ENCODE measurements at regions not wholly inside any gene's neighbourhood (a gene's known extent, or its start where the extent isn't known, plus 50 kb on each side); places are given as distances from the start of the nearest gene placed in this dataset.

DNA sequence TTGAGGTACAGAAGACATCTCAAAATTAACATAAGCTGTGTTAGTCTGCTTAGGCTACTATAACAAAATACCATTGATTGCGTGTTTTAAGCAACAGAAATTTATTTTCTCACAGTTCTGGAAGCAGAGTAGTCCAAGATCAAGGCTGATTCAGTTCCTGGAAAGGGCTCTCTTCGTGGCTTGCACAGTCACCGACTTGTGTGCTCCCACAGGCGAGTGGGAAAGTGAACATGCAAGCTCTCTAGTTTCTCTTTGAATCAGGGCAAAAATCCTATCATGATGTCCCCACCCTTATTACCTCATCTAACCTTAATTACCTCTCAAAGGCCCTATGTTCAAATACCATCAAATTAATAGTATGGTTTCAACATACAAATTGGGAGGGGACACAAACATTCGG is 505.9 kb downstream of the ZIC1 start:
- Histone ChIP-seq H3K27me3 (ENCODE audit: insufficient read depth) (no peaks in the 10 kb centered on the region), H3K9me2 (ENCODE audit: insufficient read depth) (no peaks in the 10 kb centered on the region), H2AFZ (peak overlapping the region; percentile 34; the same call in 1 of the 2 replicates), H3K79me2 (replicated peaks; ENCODE audit: insufficient read depth) (no peaks in the 10 kb centered on the region), H3K27ac (ENCODE audit: low read depth) (no peak overlapping the region), H3K4me2 (no peak overlapping the region), H4K20me1 (replicated peaks; ENCODE audit: insufficient read depth) (no peaks in the 10 kb centered on the region), H3F3A (replicated peaks; ENCODE audit: low read depth) (no peaks in the 10 kb centered on the region), H3K4me3 (no peak overlapping the region), H3K4me1 (ENCODE audit: insufficient read depth) (no peaks in the 10 kb centered on the region), H3K36me3 (ENCODE audit: insufficient read depth) (no peaks in the 10 kb centered on the region)
- DNase-seq (ENCODE audit: low spot score) = no peak
- no peaks in the 10 kb centered on the region for H3K4me1 Mint-ChIP-seq
- no peak overlapping the region for H3K4me3 Mint-ChIP-seq
- no peak for TF ChIP-seq NANOG (IDR thresholded peaks at IDR 0.05; ENCODE audit: borderline replicate concordance)
- TF ChIP-seq, protein P1, sequence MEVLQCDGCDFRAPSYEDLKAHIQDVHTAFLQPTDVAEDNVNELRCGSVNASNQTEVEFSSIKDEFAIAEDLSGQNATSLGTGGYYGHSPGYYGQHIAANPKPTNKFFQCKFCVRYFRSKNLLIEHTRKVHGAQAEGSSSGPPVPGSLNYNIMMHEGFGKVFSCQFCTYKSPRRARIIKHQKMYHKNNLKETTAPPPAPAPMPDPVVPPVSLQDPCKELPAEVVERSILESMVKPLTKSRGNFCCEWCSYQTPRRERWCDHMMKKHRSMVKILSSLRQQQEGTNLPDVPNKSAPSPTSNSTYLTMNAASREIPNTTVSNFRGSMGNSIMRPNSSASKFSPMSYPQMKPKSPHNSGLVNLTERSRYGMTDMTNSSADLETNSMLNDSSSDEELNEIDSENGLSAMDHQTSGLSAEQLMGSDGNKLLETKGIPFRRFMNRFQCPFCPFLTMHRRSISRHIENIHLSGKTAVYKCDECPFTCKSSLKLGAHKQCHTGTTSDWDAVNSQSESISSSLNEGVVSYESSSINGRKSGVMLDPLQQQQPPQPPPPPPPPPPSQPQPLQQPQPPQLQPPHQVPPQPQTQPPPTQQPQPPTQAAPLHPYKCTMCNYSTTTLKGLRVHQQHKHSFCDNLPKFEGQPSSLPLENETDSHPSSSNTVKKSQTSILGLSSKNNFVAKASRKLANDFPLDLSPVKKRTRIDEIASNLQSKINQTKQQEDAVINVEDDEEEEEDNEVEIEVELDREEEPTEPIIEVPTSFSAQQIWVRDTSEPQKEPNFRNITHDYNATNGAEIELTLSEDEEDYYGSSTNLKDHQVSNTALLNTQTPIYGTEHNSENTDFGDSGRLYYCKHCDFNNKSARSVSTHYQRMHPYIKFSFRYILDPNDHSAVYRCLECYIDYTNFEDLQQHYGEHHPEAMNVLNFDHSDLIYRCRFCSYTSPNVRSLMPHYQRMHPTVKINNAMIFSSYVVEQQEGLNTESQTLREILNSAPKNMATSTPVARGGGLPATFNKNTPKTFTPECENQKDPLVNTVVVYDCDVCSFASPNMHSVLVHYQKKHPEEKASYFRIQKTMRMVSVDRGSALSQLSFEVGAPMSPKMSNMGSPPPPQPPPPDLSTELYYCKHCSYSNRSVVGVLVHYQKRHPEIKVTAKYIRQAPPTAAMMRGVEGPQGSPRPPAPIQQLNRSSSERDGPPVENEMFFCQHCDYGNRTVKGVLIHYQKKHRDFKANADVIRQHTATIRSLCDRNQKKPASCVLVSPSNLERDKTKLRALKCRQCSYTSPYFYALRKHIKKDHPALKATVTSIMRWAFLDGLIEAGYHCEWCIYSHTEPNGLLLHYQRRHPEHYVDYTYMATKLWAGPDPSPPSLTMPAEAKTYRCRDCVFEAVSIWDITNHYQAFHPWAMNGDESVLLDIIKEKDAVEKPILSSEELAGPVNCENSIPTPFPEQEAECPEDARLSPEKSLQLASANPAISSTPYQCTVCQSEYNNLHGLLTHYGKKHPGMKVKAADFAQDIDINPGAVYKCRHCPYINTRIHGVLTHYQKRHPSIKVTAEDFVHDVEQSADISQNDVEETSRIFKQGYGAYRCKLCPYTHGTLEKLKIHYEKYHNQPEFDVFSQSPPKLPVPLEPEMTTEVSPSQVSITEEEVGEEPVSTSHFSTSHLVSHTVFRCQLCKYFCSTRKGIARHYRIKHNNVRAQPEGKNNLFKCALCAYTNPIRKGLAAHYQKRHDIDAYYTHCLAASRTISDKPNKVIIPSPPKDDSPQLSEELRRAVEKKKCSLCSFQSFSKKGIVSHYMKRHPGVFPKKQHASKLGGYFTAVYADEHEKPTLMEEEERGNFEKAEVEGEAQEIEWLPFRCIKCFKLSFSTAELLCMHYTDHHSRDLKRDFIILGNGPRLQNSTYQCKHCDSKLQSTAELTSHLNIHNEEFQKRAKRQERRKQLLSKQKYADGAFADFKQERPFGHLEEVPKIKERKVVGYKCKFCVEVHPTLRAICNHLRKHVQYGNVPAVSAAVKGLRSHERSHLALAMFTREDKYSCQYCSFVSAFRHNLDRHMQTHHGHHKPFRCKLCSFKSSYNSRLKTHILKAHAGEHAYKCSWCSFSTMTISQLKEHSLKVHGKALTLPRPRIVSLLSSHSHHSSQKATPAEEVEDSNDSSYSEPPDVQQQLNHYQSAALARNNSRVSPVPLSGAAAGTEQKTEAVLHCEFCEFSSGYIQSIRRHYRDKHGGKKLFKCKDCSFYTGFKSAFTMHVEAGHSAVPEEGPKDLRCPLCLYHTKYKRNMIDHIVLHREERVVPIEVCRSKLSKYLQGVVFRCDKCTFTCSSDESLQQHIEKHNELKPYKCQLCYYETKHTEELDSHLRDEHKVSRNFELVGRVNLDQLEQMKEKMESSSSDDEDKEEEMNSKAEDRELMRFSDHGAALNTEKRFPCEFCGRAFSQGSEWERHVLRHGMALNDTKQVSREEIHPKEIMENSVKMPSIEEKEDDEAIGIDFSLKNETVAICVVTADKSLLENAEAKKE (CRISPR knock-in tag; IDR thresholded peaks at IDR 0.05) = no peak
- no peak for TF ChIP-seq ZNF331 (CRISPR knock-in tag; IDR thresholded peaks at IDR 0.05; ENCODE audit: low read depth)
- TF ChIP-seq, protein P2, sequence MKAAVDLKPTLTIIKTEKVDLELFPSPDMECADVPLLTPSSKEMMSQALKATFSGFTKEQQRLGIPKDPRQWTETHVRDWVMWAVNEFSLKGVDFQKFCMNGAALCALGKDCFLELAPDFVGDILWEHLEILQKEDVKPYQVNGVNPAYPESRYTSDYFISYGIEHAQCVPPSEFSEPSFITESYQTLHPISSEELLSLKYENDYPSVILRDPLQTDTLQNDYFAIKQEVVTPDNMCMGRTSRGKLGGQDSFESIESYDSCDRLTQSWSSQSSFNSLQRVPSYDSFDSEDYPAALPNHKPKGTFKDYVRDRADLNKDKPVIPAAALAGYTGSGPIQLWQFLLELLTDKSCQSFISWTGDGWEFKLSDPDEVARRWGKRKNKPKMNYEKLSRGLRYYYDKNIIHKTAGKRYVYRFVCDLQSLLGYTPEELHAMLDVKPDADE (IDR thresholded peaks at IDR 0.05) = no peak
- TF ChIP-seq POLR2AphosphoS5 (IDR thresholded peaks at IDR 0.05; ENCODE audit: low read depth) = no peak
- H3K27me3 Mint-ChIP-seq (ENCODE audit: insufficient read depth, low read depth, poor library complexity) = no peaks in the 10 kb centered on the region
- ATAC-seq = no peak
- no peak overlapping the region for H3K27ac Mint-ChIP-seq
- H3K9me3 Mint-ChIP-seq = peaks cover 8% of the 10 kb centered on the region
- H3K36me3 Mint-ChIP-seq (ENCODE audit: low read depth) = peaks cover 3% of the 10 kb centered on the region; the same call in 1 of the 3 replicates

DNA sequence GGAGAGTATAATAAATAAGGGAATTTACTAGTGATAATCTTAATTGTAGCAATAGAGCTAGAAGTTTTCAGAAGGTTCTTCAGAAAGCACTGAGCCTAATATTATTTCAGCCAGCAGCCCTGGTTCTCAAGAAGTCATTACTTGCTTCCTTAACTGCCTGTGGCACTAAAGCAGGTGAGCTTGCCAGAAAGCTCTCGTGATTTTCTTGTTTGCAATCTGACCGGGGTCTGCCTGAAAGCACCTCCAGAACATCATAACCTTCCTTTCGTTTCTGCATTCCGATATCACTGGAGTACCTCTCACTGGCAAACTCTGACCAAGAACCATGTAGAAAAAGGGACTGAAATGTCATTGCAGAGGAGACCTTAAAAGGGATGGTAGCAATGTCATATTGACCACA is 510.3 kb downstream of the ZIC1 start:
- Histone ChIP-seq H3K27ac (ENCODE audit: low read depth) (no peak overlapping the region), H2AFZ (no peak overlapping the region), H3K27me3 (ENCODE audit: insufficient read depth) (no peaks in the 10 kb centered on the region), H3K4me1 (ENCODE audit: insufficient read depth) (no peaks in the 10 kb centered on the region), H3K4me3 (no peak overlapping the region), H3K36me3 (ENCODE audit: insufficient read depth) (no peaks in the 10 kb centered on the region), H4K20me1 (replicated peaks; ENCODE audit: insufficient read depth) (no peaks in the 10 kb centered on the region), H3K4me2 (no peak overlapping the region), H3K9me2 (ENCODE audit: insufficient read depth) (no peaks in the 10 kb centered on the region), H3F3A (replicated peaks; ENCODE audit: low read depth) (no peaks in the 10 kb centered on the region), H3K79me2 (replicated peaks; ENCODE audit: insufficient read depth) (no peaks in the 10 kb centered on the region)
- DNase-seq (ENCODE audit: low spot score) (no peak), ATAC-seq (no peak)
- no peaks in the 10 kb centered on the region for H3K9me3 Mint-ChIP-seq
- H3K27me3 Mint-ChIP-seq (ENCODE audit: insufficient read depth, low read depth, poor library complexity) = no peaks in the 10 kb centered on the region
- H3K27ac Mint-ChIP-seq = no peak overlapping the region
- H3K4me3 Mint-ChIP-seq = no peak overlapping the region
- H3K4me1 Mint-ChIP-seq = no peaks in the 10 kb centered on the region
- H3K36me3 Mint-ChIP-seq (ENCODE audit: low read depth) = no peaks in the 10 kb centered on the region
- TF ChIP-seq POLR2AphosphoS5 (IDR thresholded peaks at IDR 0.05; ENCODE audit: low read depth) (no peak), EZH2phosphoT487 (IDR thresholded peaks at IDR 0.05; ENCODE audit: unreplicated experiment) (no peak), JUNB (IDR thresholded peaks at IDR 0.05; ENCODE audit: unreplicated experiment) (no peak), STAT1 (IDR thresholded peaks at IDR 0.05; ENCODE audit: unreplicated experiment) (no peak)

Measured in GM23338 (cell line).